MM.1S (cell line): ENCODE measurements at regions not wholly inside any gene's neighbourhood (a gene's known extent, or its start where the extent isn't known, plus 50 kb on each side); places are given as distances from the start of the nearest gene placed in this dataset.

ENCODE experiments used
- CTCF ChIP-seq: fragments of 300-600 bp; sonication (generic); IDR thresholded peaks from 2 replicates; pipeline ENCODE4 v1.5.1; 2016; ENCODE audit warnings: antibody characterized with exemption, low read length, mixed read lengths
- EZH2 ChIP-seq: fragments of 300-600 bp; sonication (generic); optimal IDR thresholded peaks from 2 replicates; pipeline ENCODE3; 2017; ENCODE audit warnings: low read depth, mild to moderate bottlenecking, antibody characterized with exemption, low read length, mixed read lengths
- EZH2phosphoT487 ChIP-seq: fragments of 300-600 bp; sonication (generic); IDR thresholded peaks from 2 replicates; pipeline ENCODE4 v1.6.1; 2018; ENCODE audit warnings: antibody characterized with exemption, low read length

GRCh38 chr5:19169426-19169825 lies 818.6 kb downstream of the CDH18 start:
- no peak for TF ChIP-seq CTCF
- no peak for TF ChIP-seq EZH2
- no peak for TF ChIP-seq EZH2phosphoT487
